GM23338 (cell line): ENCODE measurements at regions not wholly inside any gene's neighbourhood (a gene's known extent, or its start where the extent isn't known, plus 50 kb on each side); places are given as distances from the start of the nearest gene placed in this dataset.

Experiments
- ATAC-seq: fragments of 200-7000 bp; cut with Tn5 transposase; 3 replicates; pipeline ENCODE4 v1.9.1; 2020
- DNase-seq: peaks from one replicate; pipeline ENCODE4 v3.0.0-alpha.2; 2015; ENCODE audit warnings: low spot score
- H2AFZ ChIP-seq: fragments of 200-600 bp; sonication (generic); 2 replicates; pipeline ENCODE4 v1.8.0; 2016; ENCODE audit warnings: antibody characterized with exemption, mild to moderate bottlenecking, moderate library complexity
- H3F3A ChIP-seq: fragments of 200-600 bp; sonication (generic); replicated peaks from 2 replicates; pipeline ENCODE4 v1.8.0; 2017; ENCODE audit warnings: antibody characterized with exemption, mixed run types, low read depth
- H3K27ac ChIP-seq: fragments of 200-600 bp; sonication (generic); 2 replicates; pipeline ENCODE4 v1.6.1; 2016; ENCODE audit warnings: low read depth
- H3K27me3 ChIP-seq: fragments of 200-600 bp; sonication (generic); 2 replicates; pipeline ENCODE4 v1.8.0; 2016; ENCODE audit warnings: mild to moderate bottlenecking, mixed run types, moderate library complexity; ENCODE audit not compliant: insufficient read depth
- H3K36me3 ChIP-seq: fragments of 200-600 bp; sonication (generic); 2 replicates; pipeline ENCODE4 v1.8.0; 2016; ENCODE audit warnings: mild to moderate bottlenecking; ENCODE audit not compliant: insufficient read depth
- H3K4me1 ChIP-seq: fragments of 200-600 bp; sonication (generic); 2 replicates; pipeline ENCODE4 v1.8.0; 2016; ENCODE audit warnings: mild to moderate bottlenecking, moderate library complexity; ENCODE audit not compliant: insufficient read depth
- H3K4me2 ChIP-seq: fragments of 200-600 bp; sonication (generic); 2 replicates; pipeline ENCODE4 v1.7.1; 2017; ENCODE audit warnings: mixed run types
- H3K4me3 ChIP-seq: fragments of 200-600 bp; sonication (generic); 2 replicates; pipeline ENCODE4 v1.6.1; 2016; ENCODE audit warnings: mixed run types
- H3K79me2 ChIP-seq: fragments of 200-600 bp; sonication (generic); replicated peaks from 2 replicates; pipeline ENCODE4 v1.8.0; 2017; ENCODE audit warnings: mild to moderate bottlenecking; ENCODE audit not compliant: insufficient read depth
- H3K9me2 ChIP-seq: fragments of 200-600 bp; sonication (generic); 2 replicates; pipeline ENCODE4 v1.8.0; 2017; ENCODE audit not compliant: insufficient read depth
- H4K20me1 ChIP-seq: fragments of 200-600 bp; sonication (generic); replicated peaks from 2 replicates; pipeline ENCODE4 v1.8.0; 2017; ENCODE audit warnings: mild to moderate bottlenecking; ENCODE audit not compliant: insufficient read depth
- H3K27ac Mint-ChIP-seq: 2 replicates; pipeline ENCODE4 v1.8.0; 2020; ENCODE audit warnings: inconsistent platforms, mild to moderate bottlenecking, moderate library complexity, mixed read lengths
- H3K27me3 Mint-ChIP-seq: 3 replicates; pipeline ENCODE4 v1.8.0; 2022; ENCODE audit warnings: low read depth, mild to moderate bottlenecking, moderate library complexity, mixed read lengths, inconsistent platforms; ENCODE audit not compliant: insufficient read depth, poor library complexity
- H3K36me3 Mint-ChIP-seq: 3 replicates; pipeline ENCODE4 v1.8.0; 2021; ENCODE audit warnings: low read depth, mild to moderate bottlenecking, inconsistent platforms, moderate library complexity, mixed read lengths
- H3K4me1 Mint-ChIP-seq: 3 replicates; pipeline ENCODE4 v1.8.0; 2020; ENCODE audit warnings: mild to moderate bottlenecking, inconsistent platforms, mixed read lengths
- H3K4me3 Mint-ChIP-seq: 3 replicates; pipeline ENCODE4 v1.8.0; 2021; ENCODE audit warnings: moderate library complexity, mild to moderate bottlenecking, inconsistent platforms, mixed read lengths
- H3K9me3 Mint-ChIP-seq: 3 replicates; pipeline ENCODE4 v1.8.0; 2020; ENCODE audit warnings: moderate library complexity, mild to moderate bottlenecking, inconsistent platforms, mixed read lengths
- CREB1 ChIP-seq: fragments of 250-450 bp; sonication (Bioruptor Pico); IDR thresholded peaks from 2 replicates; pipeline ENCODE4 v1.5.0; 2020; ENCODE audit warnings: low read depth, mild to moderate bottlenecking, moderate library complexity
- EZH2 ChIP-seq: fragments of 200-600 bp; sonication (generic); IDR thresholded peaks from one replicate; pipeline ENCODE4 v1.8.0; 2017; ENCODE audit warnings: antibody characterized with exemption, mild to moderate bottlenecking, low read depth; ENCODE audit not compliant: unreplicated experiment
- EZH2phosphoT487 ChIP-seq: fragments of 200-600 bp; sonication (generic); IDR thresholded peaks from one replicate; pipeline ENCODE4 v1.8.1; 2018; ENCODE audit warnings: antibody characterized with exemption; ENCODE audit not compliant: unreplicated experiment
- JUNB ChIP-seq: IDR thresholded peaks from one replicate; pipeline ENCODE4 v1.6.1; 2016; ENCODE audit warnings: antibody characterized with exemption; ENCODE audit not compliant: unreplicated experiment
- POLR2AphosphoS5 ChIP-seq: IDR thresholded peaks from 2 replicates; pipeline ENCODE4 v1.6.1; 2016; ENCODE audit warnings: antibody characterized with exemption, low read depth
- STAT1 ChIP-seq: IDR thresholded peaks from one replicate; pipeline ENCODE4 v1.6.1; 2016; ENCODE audit warnings: antibody characterized with exemption; ENCODE audit not compliant: unreplicated experiment
- ZNF114 ChIP-seq: fragments of 250-450 bp; sonication (Bioruptor Pico); IDR thresholded peaks from 2 replicates; pipeline ENCODE4 v1.5.0; 2020; ENCODE audit warnings: mild to moderate bottlenecking, moderate library complexity
- ZNF331 ChIP-seq: fragments of 250-450 bp; sonication (Bioruptor Pico); IDR thresholded peaks from 2 replicates; pipeline ENCODE4 v1.5.0; 2020; ENCODE audit warnings: low read depth, mild to moderate bottlenecking, moderate library complexity
- TF ChIP-seq, protein P1 (sequence below): fragments of 250-450 bp; sonication (Bioruptor Pico); IDR thresholded peaks from 2 replicates; pipeline ENCODE4 v1.5.0; 2020; ENCODE audit warnings: mild to moderate bottlenecking, moderate library complexity

DNA sequence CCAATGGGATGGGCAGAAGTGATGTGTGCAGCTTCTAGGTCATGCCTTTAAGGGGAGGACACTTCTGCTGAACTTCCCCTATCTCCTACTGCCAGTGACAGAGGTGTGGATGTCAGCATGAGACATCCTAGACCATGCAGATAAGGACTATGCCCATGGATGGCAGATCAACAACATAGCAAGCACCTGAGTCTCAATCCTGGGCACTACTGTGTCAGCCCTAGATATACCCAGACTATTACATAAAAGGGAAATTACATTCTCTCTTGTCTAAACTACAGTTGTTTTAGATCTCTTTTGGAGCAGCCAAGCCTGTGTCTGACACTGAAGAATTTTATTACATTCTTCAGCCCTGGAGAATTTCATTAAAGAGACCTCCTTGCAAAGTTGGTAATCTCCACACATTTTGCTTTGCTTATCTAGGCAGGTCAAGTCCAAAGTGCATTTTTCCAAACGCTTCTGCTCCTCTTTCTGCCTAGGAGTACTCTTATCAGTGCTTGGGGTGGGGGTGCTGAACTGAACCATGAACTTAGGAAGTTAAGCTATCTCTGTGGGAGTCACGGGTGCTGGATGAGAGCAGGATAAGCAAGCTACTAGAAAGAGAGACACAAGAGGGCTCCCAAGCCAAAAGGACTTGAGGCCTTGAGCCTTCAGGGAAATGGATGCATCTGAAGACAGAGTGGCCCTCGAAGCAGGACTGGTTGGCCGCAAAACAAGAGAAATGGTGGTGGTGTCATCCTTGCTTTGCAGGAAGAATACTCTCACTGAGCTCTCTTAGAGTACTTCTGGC is 95.2 kb upstream of the SPRED2 start:
- Histone ChIP-seq H3K9me2 (no peaks in the 10 kb centered on the region), H3K4me1 (no peaks in the 10 kb centered on the region), H3K4me2 (no peak overlapping the region), H2AFZ (no peak overlapping the region), H3K36me3 (no peaks in the 10 kb centered on the region), H3K4me3 (no peak overlapping the region), H3K27ac (no peak overlapping the region), H3F3A (no peaks in the 10 kb centered on the region), H3K27me3 (no peaks in the 10 kb centered on the region), H3K79me2 (no peaks in the 10 kb centered on the region), H4K20me1 (no peaks in the 10 kb centered on the region; the same call in 1 of the 2 replicates)
- no peak for TF ChIP-seq ZNF114
- TF ChIP-seq, protein P1, sequence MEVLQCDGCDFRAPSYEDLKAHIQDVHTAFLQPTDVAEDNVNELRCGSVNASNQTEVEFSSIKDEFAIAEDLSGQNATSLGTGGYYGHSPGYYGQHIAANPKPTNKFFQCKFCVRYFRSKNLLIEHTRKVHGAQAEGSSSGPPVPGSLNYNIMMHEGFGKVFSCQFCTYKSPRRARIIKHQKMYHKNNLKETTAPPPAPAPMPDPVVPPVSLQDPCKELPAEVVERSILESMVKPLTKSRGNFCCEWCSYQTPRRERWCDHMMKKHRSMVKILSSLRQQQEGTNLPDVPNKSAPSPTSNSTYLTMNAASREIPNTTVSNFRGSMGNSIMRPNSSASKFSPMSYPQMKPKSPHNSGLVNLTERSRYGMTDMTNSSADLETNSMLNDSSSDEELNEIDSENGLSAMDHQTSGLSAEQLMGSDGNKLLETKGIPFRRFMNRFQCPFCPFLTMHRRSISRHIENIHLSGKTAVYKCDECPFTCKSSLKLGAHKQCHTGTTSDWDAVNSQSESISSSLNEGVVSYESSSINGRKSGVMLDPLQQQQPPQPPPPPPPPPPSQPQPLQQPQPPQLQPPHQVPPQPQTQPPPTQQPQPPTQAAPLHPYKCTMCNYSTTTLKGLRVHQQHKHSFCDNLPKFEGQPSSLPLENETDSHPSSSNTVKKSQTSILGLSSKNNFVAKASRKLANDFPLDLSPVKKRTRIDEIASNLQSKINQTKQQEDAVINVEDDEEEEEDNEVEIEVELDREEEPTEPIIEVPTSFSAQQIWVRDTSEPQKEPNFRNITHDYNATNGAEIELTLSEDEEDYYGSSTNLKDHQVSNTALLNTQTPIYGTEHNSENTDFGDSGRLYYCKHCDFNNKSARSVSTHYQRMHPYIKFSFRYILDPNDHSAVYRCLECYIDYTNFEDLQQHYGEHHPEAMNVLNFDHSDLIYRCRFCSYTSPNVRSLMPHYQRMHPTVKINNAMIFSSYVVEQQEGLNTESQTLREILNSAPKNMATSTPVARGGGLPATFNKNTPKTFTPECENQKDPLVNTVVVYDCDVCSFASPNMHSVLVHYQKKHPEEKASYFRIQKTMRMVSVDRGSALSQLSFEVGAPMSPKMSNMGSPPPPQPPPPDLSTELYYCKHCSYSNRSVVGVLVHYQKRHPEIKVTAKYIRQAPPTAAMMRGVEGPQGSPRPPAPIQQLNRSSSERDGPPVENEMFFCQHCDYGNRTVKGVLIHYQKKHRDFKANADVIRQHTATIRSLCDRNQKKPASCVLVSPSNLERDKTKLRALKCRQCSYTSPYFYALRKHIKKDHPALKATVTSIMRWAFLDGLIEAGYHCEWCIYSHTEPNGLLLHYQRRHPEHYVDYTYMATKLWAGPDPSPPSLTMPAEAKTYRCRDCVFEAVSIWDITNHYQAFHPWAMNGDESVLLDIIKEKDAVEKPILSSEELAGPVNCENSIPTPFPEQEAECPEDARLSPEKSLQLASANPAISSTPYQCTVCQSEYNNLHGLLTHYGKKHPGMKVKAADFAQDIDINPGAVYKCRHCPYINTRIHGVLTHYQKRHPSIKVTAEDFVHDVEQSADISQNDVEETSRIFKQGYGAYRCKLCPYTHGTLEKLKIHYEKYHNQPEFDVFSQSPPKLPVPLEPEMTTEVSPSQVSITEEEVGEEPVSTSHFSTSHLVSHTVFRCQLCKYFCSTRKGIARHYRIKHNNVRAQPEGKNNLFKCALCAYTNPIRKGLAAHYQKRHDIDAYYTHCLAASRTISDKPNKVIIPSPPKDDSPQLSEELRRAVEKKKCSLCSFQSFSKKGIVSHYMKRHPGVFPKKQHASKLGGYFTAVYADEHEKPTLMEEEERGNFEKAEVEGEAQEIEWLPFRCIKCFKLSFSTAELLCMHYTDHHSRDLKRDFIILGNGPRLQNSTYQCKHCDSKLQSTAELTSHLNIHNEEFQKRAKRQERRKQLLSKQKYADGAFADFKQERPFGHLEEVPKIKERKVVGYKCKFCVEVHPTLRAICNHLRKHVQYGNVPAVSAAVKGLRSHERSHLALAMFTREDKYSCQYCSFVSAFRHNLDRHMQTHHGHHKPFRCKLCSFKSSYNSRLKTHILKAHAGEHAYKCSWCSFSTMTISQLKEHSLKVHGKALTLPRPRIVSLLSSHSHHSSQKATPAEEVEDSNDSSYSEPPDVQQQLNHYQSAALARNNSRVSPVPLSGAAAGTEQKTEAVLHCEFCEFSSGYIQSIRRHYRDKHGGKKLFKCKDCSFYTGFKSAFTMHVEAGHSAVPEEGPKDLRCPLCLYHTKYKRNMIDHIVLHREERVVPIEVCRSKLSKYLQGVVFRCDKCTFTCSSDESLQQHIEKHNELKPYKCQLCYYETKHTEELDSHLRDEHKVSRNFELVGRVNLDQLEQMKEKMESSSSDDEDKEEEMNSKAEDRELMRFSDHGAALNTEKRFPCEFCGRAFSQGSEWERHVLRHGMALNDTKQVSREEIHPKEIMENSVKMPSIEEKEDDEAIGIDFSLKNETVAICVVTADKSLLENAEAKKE = no peak
- no peak for TF ChIP-seq CREB1 (CRISPR knock-in tag)
- TF ChIP-seq POLR2AphosphoS5 = no peak
- no peak for TF ChIP-seq JUNB
- TF ChIP-seq EZH2 = no peak
- no peak for TF ChIP-seq ZNF331 (CRISPR knock-in tag)
- no peak for TF ChIP-seq STAT1
- TF ChIP-seq EZH2phosphoT487 = no peak
- no peaks in the 10 kb centered on the region for H3K27me3 Mint-ChIP-seq
- no peaks in the 10 kb centered on the region for H3K9me3 Mint-ChIP-seq
- H3K4me1 Mint-ChIP-seq = peaks cover 6% of the 10 kb centered on the region; the same call in 2 of the 3 replicates
- H3K4me3 Mint-ChIP-seq = no peak overlapping the region
- no peak for ATAC-seq
- H3K36me3 Mint-ChIP-seq = no peaks in the 10 kb centered on the region
- H3K27ac Mint-ChIP-seq = no peak overlapping the region
- no peak for DNase-seq
